Mesenchymal stem cell (in vitro differentiated cells and primary cell): ENCODE measurements at regions not wholly inside any gene's neighbourhood (a gene's known extent, or its start where the extent isn't known, plus 50 kb on each side); places are given as distances from the start of the nearest gene placed in this dataset.
"Not testable (repeated sequence)": the region's sequence is repeated elsewhere in the genome, so short reads cannot be mapped to it uniquely, and the experiment has no call there.

Experiments
- DNase-seq: peaks from one replicate; pipeline ENCODE4 v3.0.0-alpha.2; 2013
- H2AFZ ChIP-seq: one replicate; pipeline ENCODE4 v1.6.1; 2013; ENCODE audit warnings: low read depth, mild to moderate bottlenecking, control low read depth, inconsistent platforms, low read length, moderate library complexity
- H2AK5ac ChIP-seq: 2 replicates; pipeline ENCODE4 v1.6.1; 2013; ENCODE audit warnings: low read length, moderate library complexity, mild to moderate bottlenecking, inconsistent platforms; ENCODE audit not compliant: severe bottlenecking
- H2BK120ac ChIP-seq: one replicate; pipeline ENCODE4 v1.6.1; 2013; ENCODE audit warnings: low read depth, mild to moderate bottlenecking, inconsistent platforms, low read length, moderate library complexity
- H2BK12ac ChIP-seq, 2 experiments: one replicate each; pipeline ENCODE4 v1.6.1; 2013; ENCODE audit warnings: inconsistent platforms in 2 of 2, low read length in 2 of 2, mild to moderate bottlenecking in 2 of 2, moderate library complexity in 2 of 2, control low read depth in 1 of 2
- H2BK15ac ChIP-seq: one replicate; pipeline ENCODE4 v1.6.1; 2013; ENCODE audit warnings: mild to moderate bottlenecking, low read depth, inconsistent platforms; ENCODE audit not compliant: poor library complexity, severe bottlenecking
- H2BK5ac ChIP-seq: 2 replicates; pipeline ENCODE4 v1.6.1; 2013; ENCODE audit warnings: low read depth, mild to moderate bottlenecking, low read length, control low read depth, inconsistent platforms; ENCODE audit not compliant: poor library complexity, severe bottlenecking
- H3K14ac ChIP-seq, 2 experiments: one replicate each; pipeline ENCODE4 v1.6.1; 2013; ENCODE audit warnings: inconsistent platforms in 2 of 2, low read length in 2 of 2, control low read depth in 1 of 2, mild to moderate bottlenecking in 1 of 2, moderate library complexity in 1 of 2
- H3K18ac ChIP-seq, 2 experiments: one replicate each; pipeline ENCODE4 v1.6.1; 2013; ENCODE audit warnings: inconsistent platforms in 2 of 2, low read length in 2 of 2, control low read depth in 1 of 2, low read depth in 1 of 2, mild to moderate bottlenecking in 1 of 2
- H3K23ac ChIP-seq, 2 experiments: one replicate each; pipeline ENCODE4 v1.6.1; 2013; ENCODE audit warnings: inconsistent platforms in 2 of 2, low read length in 2 of 2, mild to moderate bottlenecking in 2 of 2, moderate library complexity in 2 of 2, control low read depth in 1 of 2
- H3K27ac ChIP-seq: 2 replicates; pipeline ENCODE4 v1.5.1; 2013; ENCODE audit warnings: mild to moderate bottlenecking, moderate library complexity, low read length, control low read depth, inconsistent platforms; ENCODE audit not compliant: poor library complexity, severe bottlenecking
- H3K27me3 ChIP-seq, 2 experiments: 2 replicates each; pipeline versions ENCODE4 v1.6.1 to v1.7.0; 2013; ENCODE audit warnings: low read length in 2 of 2, mild to moderate bottlenecking in 2 of 2, moderate library complexity in 2 of 2, control low read depth in 1 of 2, inconsistent platforms in 1 of 2; ENCODE audit not compliant: control insufficient read depth in 1 of 2, insufficient read depth in 1 of 2
- H3K36me3 ChIP-seq, 2 experiments: 2 replicates each; pipeline versions ENCODE4 v1.6.1 to v1.7.0; 2013; ENCODE audit warnings: low read length in 2 of 2, control low read depth in 1 of 2, inconsistent platforms in 1 of 2, low read depth in 1 of 2, mild to moderate bottlenecking in 1 of 2; ENCODE audit not compliant: insufficient read depth in 2 of 2, control insufficient read depth in 1 of 2
- H3K4ac ChIP-seq, 2 experiments: one replicate each; pipeline ENCODE4 v1.6.1; 2013; ENCODE audit warnings: inconsistent platforms in 2 of 2, low read length in 2 of 2, mild to moderate bottlenecking in 2 of 2, moderate library complexity in 2 of 2, control low read depth in 1 of 2, low read depth in 1 of 2
- H3K4me1 ChIP-seq: 2 replicates; pipeline ENCODE4 v1.6.1; 2013; ENCODE audit warnings: low read depth, low read length, control low read depth; ENCODE audit not compliant: control insufficient read depth, insufficient read depth
- H3K4me2 ChIP-seq: 2 replicates; pipeline ENCODE4 v1.6.1; 2013; ENCODE audit warnings: low read length, mild to moderate bottlenecking, inconsistent platforms; ENCODE audit not compliant: poor library complexity, severe bottlenecking
- H3K4me3 ChIP-seq, 2 experiments: 2 replicates each; pipeline versions ENCODE4 v1.5.1 to v1.7.0; 2013; ENCODE audit warnings: low read length in 2 of 2, mild to moderate bottlenecking in 2 of 2, control low read depth in 1 of 2, low read depth in 1 of 2; ENCODE audit not compliant: insufficient read depth in 1 of 2
- H3K79me1 ChIP-seq: replicated peaks from 2 replicates; pipeline ENCODE4 v1.6.1; 2013; ENCODE audit warnings: mild to moderate bottlenecking, control low read depth, low read length, inconsistent platforms; ENCODE audit not compliant: poor library complexity, severe bottlenecking
- H3K9ac ChIP-seq: 2 replicates; pipeline ENCODE4 v1.7.0; 2013; ENCODE audit warnings: mild to moderate bottlenecking, low read length, moderate library complexity
- H3K9me3 ChIP-seq: 2 replicates; pipeline ENCODE4 v1.7.0; 2013; ENCODE audit warnings: mild to moderate bottlenecking, low read length; ENCODE audit not compliant: control insufficient read depth
- H4K8ac ChIP-seq: one replicate; pipeline ENCODE4 v1.6.1; 2013; ENCODE audit warnings: inconsistent platforms, mild to moderate bottlenecking, low read length, moderate library complexity
- H4K91ac ChIP-seq: one replicate; pipeline ENCODE4 v1.6.1; 2013; ENCODE audit warnings: mild to moderate bottlenecking, low read length, inconsistent platforms
- WGBS: methylation state at CpG from one replicate; pipeline ENCODE4 v1.1.7; 2013; ENCODE audit warnings: mixed read lengths; 5-methylcytosine and 5-hydroxymethylcytosine counted together

DNA sequence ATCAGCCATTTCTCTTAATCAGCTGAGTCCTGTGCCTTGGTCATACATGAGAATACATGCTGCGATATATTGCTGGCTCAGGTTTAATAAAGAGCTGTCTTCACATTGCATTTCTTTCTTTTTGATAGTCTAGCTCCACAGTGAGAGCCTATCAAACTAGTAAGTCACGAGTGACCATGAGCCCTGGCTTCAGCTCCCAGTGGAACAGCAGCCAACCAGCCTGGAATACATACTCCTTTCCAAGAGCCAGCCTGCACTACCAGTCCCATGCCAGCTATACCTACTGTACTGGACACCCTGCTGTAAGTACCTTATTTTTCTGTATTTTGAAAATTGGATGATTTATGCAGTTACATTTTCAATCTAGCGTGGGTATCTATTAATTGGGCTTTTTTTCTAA is 98.0 kb upstream of the RBMS3 start:
- not testable (repeated sequence) for H3K27me3 ChIP-seq, H3K4me1 ChIP-seq, H2BK120ac ChIP-seq, H2AK5ac ChIP-seq, H2BK12ac ChIP-seq, H4K91ac ChIP-seq, H3K27ac ChIP-seq, H3K4me3 ChIP-seq, H2AFZ ChIP-seq, H3K36me3 ChIP-seq, H3K4me2 ChIP-seq, DNase-seq, H2BK15ac ChIP-seq, H3K4ac ChIP-seq, H3K14ac ChIP-seq, H3K9me3 ChIP-seq, H2BK5ac ChIP-seq, H3K9ac ChIP-seq, H3K79me1 ChIP-seq, H4K8ac ChIP-seq, H3K18ac ChIP-seq, H3K23ac ChIP-seq
- WGBS, result 99% methylated on average over 3 of the region's 3 CpGs

DNA sequence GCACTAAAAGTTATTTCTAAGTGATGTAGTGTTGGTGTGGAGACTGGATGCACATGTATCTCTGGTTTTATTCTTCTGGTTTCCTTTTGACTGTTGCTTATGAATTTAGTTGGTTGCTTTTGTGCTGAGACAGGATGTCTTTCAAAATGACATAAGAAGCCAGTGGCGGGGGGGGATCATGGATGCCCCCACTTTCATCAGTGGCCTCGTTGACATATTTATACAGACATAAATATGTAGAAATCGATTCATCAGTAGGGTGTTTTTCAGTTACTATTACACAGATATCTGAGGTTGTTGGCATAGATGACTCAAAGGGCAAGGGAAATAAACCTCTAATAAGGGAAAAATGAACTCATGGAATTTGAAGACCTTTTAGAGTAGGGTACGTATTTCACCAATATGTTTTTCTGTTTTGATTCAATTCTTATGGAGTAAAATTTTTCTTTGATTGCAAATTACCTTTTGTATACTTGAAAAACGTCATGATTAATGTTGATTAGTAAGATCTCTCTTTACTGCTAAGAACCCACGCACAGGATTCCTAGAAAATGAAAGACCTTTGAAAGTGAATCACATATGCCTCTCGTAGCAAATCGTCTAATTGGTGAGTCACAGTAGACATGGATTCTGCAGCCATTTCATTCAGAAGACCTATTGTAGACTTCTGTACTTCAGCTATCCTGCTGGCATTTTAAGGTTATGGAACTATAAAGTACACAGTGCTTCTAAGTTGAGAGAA is 97.4 kb upstream of the RBMS3 start:
- peak; percentile 81 for DNase-seq
- Histone ChIP-seq H3K27me3 (no peaks in the 10 kb centered on the region), H2BK15ac (no peak overlapping the region), H3K4me3 (no peak overlapping the region), H3K23ac (no peak overlapping the region), H3K14ac (no peak overlapping the region), H3K36me3 (no peaks in the 10 kb centered on the region), H3K9me3 (no peaks in the 10 kb centered on the region), H3K79me1 (no peaks in the 10 kb centered on the region), H3K18ac (no peak overlapping the region), H2BK5ac (no peak overlapping the region), H2AFZ (no peak overlapping the region), H4K8ac (no peak overlapping the region), H4K91ac (no peak overlapping the region), H2AK5ac (no peak overlapping the region), H3K4me1 (no peaks in the 10 kb centered on the region), H3K9ac (no peak overlapping the region), H2BK12ac (no peak overlapping the region), H2BK120ac (no peak overlapping the region), H3K27ac (no peak overlapping the region), H3K4me2 (no peak overlapping the region), H3K4ac (no peak overlapping the region)
- 5% methylated on average over 3 of the region's 8 CpGs for WGBS

- Histone ChIP-seq H3K4ac (no peak overlapping the region), H3K4me3 (no peak overlapping the region), H4K91ac (no peak overlapping the region), H2BK5ac (peak overlapping the region; percentile 94), H2BK12ac (no peak overlapping the region), H3K23ac (no peak overlapping the region), H2AK5ac (no peak overlapping the region), H2BK120ac (no peak overlapping the region), H3K27me3 (no peaks in the 10 kb centered on the region), H3K79me1 (no peaks in the 10 kb centered on the region), H3K4me2 (no peak overlapping the region), H3K27ac (peak overlapping the region; percentile 100), H3K14ac (no peak overlapping the region), H2AFZ (no peak overlapping the region), H3K18ac (no peak overlapping the region), H3K36me3 (no peaks in the 10 kb centered on the region), H3K9me3 (no peaks in the 10 kb centered on the region), H3K4me1 (no peaks in the 10 kb centered on the region), H3K9ac (peak overlapping the region; percentile 69), H4K8ac (no peak overlapping the region), H2BK15ac (no peak overlapping the region)
- 57% methylated on average over 1 of the region's 1 CpG for WGBS
- peak; percentile 58 for DNase-seq
Measured at GRCh38 chr3:29185706-29186105, 95.2 kb upstream of the RBMS3 start.

GRCh38 chr3:29186131-29186599 is 94.7 kb upstream of the RBMS3 start:
- H2AFZ ChIP-seq, result no peak overlapping the region
- no peak overlapping the region for H3K23ac ChIP-seq
- no peak overlapping the region for H2BK120ac ChIP-seq
- no peak overlapping the region for H2BK15ac ChIP-seq
- no peak overlapping the region for H3K14ac ChIP-seq
- no peaks in the 10 kb centered on the region for H3K27me3 ChIP-seq
- no peak overlapping the region for H2AK5ac ChIP-seq
- H3K9me3 ChIP-seq, result no peaks in the 10 kb centered on the region
- no peak overlapping the region for H4K91ac ChIP-seq
- no peak overlapping the region for H2BK12ac ChIP-seq
- H3K27ac ChIP-seq, result peak overlapping the region; percentile 100
- H3K36me3 ChIP-seq, result no peaks in the 10 kb centered on the region
- H4K8ac ChIP-seq, result no peak overlapping the region
- H3K4ac ChIP-seq, result no peak overlapping the region
- H3K4me1 ChIP-seq, result no peaks in the 10 kb centered on the region
- no peak overlapping the region for H3K18ac ChIP-seq
- no peak overlapping the region for H3K4me2 ChIP-seq
- H2BK5ac ChIP-seq, result peak overlapping the region; percentile 100
- H3K9ac ChIP-seq, result peak overlapping the region; percentile 69
- H3K4me3 ChIP-seq, result no peak overlapping the region
- peak; percentile 95 for DNase-seq
- no peaks in the 10 kb centered on the region for H3K79me1 ChIP-seq
- 0% methylated on average over 1 of the region's 1 CpG for WGBS
